ENCODE measurements at regions not wholly inside any gene's neighbourhood (a gene's known extent, or its start where the extent isn't known, plus 50 kb on each side); places are given as distances from the start of the nearest gene placed in this dataset.
"Not testable (repeated sequence)": the region's sequence is repeated elsewhere in the genome, so short reads cannot be mapped to it uniquely, and the experiment has no call there.

DNA sequence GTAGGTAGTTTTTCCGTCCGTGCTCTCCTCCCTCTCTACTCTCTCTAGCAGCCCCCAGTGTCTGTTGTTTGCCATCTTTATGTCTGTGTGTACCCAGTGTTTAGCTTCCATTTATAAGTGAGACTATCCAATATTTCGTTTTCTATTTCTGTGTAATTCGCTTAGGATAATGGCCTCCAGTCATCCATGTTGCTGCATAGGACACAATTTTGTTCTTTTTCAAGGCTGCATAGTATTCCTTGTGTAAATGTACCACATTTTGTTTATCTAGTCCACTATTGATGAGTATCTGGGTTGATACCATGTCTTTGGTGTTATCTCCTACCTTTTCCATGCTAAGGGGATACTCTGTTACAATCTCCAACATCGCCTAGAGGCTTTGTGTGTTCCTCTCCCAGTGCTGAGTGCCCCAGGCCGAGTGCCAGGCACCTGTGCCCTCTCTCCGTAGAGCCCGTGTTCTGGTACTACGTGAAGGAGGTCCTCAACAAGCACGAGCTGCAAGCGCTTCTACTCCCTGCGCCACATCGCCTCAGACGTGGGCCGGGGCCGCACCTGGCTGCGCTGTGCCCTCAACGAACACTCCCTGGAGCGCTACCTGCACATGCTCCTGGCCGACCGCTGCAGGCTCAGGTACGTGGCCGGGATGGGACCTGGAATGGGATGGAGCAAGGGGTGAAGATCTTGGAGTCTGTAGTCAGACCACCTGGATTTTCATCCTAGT lies 51.0 kb downstream of the NPIPB11 start:
- not testable (repeated sequence) for FAIRE-seq

DNA sequence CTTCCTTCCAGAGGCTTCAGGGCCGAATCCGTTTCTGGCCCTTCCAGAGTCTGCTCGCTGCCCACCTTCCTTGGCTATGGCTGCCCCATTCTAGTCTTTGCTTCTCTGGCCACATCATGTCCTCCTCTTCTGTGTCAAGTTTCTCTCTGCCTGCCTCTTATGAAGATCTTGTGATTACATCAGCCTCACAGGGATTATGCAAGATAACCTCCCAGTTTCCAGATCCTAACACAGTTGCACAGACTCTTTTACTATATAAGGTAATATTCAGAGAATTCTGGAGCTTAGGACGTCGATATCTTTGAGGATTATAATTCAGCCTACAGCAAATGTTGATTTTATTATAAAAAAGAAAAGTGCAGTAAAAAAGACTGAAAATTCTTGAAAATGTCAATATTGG lies 52.1 kb downstream of the NPIPB11 start:
- FAIRE-seq, result not testable (repeated sequence)

DNA sequence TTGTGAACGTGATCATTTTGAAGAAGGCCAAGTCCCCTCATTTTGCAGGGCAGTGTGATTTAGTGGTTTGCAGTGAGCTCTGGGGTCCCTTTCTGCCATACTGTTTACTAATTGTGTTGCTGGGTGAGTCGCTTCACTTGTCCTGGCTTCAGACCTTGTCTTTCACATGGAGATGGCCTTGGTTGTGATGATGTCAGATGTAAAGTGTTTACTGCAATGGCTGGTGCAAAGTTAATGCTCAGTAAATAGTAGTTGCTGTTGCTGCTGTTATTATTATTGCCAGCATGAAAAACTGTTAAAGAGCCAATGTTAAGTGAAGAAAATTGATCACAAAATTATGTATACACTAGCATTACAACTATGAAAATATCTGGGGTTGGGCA lies 53.9 kb downstream of the NPIPB11 start:
- not testable (repeated sequence) for FAIRE-seq

GRCh38 chr16:29351970-29352616 lies 54.4 kb downstream of the NPIPB11 start:
- not testable (repeated sequence) for FAIRE-seq

DNA sequence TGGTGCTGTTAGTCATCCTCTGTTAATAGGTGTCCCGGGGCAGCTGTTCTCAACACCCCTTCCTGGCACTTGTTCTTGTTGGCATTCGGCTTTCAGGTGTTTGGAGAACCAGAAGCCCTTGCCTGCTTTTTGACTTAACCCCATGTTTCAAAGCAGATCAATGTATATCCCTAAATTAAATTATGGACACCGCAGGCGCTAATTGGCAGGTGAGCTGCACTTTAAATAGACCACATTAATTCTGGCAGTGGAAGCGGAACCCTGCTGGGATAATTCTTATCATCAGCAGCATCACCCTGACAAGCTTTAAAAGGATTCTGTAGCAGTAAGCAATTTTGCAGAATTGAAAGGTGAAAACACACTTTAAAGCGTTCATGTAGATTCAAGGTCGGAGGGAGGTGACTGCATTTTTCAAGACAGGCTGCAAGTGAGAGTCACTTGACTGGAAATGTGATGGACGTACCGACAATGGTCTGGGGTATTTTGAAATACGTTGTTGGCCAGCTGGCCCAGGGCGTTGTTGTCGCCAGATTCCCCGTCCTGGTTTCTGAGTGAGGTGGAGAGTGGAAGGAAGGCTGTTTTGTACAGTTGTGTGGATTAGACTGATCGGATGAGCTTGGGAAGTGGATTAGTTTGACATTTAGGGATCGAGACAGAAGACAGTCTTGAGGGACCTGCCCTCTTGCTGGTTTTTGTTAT lies 55.1 kb downstream of the NPIPB11 start:
- FAIRE-seq, result not testable (repeated sequence)

DNA sequence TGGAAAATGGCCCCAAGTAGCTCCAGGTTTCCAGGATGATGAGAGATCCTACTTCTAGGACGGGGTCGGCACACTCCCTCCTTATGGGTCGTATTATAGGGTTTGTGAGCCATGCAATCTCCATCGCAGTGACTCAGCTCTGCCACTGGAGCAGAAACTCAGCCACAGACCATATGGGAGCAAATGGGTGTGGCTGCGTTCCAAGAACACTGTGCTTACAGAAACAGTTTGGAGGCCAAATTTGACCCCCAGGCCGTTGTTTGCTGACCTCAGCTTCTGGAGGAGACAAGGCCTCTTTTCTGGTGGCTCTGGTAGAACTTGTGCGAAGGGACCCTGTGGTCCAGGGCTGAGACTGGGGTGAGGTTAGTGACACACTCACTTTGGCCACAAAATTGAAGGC lies 56.5 kb downstream of the NPIPB11 start:
- FAIRE-seq, result not testable (repeated sequence)

GRCh38 chr16:29348748-29349147 lies 57.8 kb downstream of the NPIPB11 start:
- FAIRE-seq, result not testable (repeated sequence)

GRCh38 chr16:29348123-29348690 lies 58.3 kb downstream of the NPIPB11 start:
- FAIRE-seq, result not testable (repeated sequence)

DNA sequence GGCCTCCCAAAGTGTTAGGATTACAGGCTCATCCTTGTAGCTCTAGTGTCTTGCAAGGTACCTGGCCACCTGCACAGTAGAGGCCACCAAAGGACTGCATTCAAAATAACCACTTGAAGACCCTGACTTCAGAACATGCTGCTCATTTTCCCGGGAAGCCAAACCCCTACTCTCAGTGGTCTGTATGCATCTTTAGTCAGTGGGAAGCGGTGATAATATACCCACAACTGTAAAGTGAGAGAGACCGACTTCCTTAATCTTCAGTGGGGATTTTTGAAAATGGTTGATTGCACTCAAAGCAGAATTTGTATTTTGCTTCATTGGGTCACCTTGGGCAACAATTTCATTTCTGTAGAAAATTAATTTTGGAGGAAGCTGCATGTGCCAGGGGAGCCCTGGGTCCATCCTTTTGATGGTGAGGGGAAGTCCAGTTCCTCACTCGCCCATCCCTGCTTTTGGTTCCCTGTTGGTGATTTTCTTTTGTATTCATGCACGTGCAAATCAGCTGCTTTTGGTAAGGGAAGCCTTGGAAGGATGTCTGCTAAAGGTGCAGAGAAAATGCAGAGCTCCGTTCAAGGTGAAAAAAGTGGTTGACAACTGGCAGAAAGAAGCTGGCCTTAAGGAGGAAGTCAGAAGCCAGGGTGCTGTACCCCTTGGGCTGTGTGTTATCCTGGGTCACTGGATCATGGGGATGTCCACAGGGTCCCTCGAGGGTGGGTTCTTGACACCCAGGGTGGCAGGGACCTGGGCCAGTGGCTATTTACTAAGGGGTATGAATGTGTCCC lies 59.5 kb downstream of the NPIPB11 start:
- not testable (repeated sequence) for FAIRE-seq

DNA sequence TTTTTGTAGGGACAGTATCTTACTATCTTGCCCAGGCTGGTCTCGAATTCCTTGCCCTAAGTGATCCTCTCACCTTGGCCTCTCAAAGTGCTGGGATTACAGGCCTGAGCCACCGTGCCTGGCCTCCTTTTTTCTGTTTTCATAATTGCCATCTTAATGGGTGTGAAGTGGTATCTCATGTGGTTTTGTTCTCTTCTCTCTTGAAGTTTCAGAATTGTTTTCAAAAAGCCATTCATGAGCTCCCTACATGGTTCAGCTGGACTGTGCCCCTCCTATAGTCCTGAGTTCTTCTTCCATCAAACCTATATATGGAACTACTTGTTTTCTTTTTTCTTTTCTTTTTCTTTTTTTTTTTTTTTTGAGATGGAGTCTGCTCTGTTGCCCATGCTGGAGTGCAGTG lies 60.3 kb downstream of the NPIPB11 start:
- FAIRE-seq, result not testable (repeated sequence)

- not testable (repeated sequence) for FAIRE-seq
These were observed 63.6 kb downstream of the NPIPB11 start for GRCh38 chr16:29342937-29343336.

GRCh38 chr16:29340779-29341438 lies 65.6 kb downstream of the NPIPB11 start:
- FAIRE-seq, result not testable (repeated sequence)

DNA sequence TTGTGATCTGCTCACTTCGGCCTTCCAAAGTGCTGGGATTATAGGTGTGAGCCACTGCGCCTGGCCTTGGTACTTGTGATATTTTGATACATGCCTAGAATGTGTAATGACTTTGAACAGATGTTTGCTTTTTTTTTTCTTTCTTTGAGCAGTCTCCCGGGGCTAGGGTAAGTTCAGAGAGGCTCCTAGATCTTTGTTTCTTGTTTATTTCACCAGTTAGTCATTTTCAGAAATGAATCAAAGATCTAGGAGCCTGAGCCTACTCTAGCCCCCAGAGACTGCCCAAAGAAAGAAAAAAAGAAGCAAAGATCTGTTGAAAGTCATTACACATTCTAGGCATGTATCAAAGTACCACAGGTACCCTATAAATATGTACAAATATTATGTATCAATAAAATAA lies 66.3 kb downstream of the NPIPB11 start:
- not testable (repeated sequence) for FAIRE-seq

GRCh38 chr16:29338821-29339700 lies 67.5 kb downstream of the NPIPB11 start:
- FAIRE-seq, result not testable (repeated sequence)

DNA sequence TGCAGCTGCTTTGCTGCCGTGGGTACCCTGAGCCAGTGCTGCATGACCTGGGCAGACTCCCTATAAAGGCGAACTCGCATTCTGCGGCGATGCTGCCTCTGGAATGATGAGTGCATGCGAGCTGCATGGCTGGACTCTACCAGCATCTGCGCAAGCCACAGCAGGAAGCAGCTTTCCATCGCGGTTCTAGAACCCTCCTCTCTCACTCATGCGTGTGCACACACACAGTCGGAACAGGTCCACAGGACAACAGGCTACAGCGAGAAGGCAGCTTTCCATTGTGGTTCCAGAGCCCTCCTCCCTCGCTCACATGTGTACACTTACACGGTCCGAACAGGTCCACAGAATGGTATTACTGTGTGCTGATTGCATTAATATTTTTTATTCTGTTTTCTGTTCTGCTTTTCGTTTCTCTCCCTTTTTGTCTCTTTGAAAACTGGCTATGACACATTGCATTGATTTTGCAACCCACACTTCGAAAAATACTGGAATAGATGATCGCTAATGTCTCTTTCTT lies 69.1 kb downstream of the NPIPB11 start:
- FAIRE-seq, result not testable (repeated sequence)

- FAIRE-seq, result not testable (repeated sequence)
These were observed 71.0 kb downstream of the NPIPB11 start for GRCh38 chr16:29335549-29335846.

DNA sequence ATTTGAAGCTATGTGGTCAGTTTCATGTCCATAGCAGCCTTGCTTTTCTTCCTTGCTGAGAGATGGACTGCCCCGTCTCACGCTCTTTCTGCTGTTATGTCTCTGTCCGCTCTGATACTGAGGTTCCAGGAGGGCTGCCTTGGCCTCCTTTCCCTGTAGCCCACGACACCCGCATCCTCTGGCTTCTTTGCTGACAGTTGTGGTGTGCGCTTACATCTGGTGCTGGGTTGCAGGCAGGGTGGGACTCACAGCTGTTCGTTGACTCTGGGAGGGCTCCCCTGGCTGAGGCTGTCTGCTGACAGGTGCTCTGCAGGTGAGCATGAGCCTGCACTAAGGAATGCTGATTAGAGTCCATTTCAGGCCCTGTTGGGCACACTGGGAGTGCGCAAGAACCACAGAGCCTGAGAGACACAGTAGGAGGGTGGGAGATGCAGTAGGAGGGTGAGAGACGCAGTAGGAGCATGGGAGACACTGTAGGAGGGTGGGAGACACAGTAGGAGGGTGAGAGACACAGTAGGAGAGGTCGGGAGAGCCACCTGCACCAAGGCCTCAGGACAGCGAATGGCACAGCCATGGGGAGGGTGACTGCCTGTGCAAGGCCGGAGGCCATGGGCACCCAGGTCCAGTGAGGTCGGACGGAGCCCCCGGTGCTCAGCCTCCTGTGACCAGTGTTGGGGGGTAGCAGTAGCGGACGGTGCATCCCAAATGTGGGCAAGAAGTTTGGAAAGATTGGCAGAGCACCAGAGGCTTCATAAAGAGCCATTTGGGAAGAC lies 71.5 kb downstream of the NPIPB11 start:
- FAIRE-seq, result not testable (repeated sequence)

- FAIRE-seq, result not testable (repeated sequence)
These were observed 72.9 kb downstream of the NPIPB11 start for GRCh38 chr16:29333492-29334097.

GRCh38 chr16:29330623-29331022 lies 75.9 kb downstream of the NPIPB11 start:
- not testable (repeated sequence) for FAIRE-seq

GRCh38 chr16:29328528-29328927 lies 78.0 kb downstream of the NPIPB11 start:
- not testable (repeated sequence) for FAIRE-seq
